ENCODE measurements at regions not wholly inside any gene's neighbourhood (a gene's known extent, or its start where the extent isn't known, plus 50 kb on each side); places are given as distances from the start of the nearest gene placed in this dataset.
"Not testable (repeated sequence)": the region's sequence is repeated elsewhere in the genome, so short reads cannot be mapped to it uniquely, and the experiment has no call there.

DNA sequence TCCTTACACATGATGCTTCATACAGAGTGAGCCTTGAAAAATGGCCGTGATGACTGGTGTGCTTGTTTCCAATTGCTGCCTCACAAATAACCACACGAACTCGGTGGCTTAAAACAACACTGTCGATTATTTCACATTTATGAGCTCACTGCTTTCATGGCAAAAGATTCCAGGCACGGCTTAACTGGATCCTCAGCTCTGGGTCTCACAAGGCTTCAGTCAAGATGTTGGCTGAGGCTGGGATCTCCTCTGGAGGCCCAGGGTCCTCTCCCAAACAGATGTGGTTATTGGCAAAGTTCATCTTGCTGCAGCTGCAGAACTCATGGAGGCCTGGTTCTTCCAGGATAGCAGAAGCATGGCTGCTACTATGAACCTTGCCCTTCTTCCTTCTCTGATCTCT, 144.6 kb downstream of the TFAP2C start:
- no peak for DNase-seq

DNA sequence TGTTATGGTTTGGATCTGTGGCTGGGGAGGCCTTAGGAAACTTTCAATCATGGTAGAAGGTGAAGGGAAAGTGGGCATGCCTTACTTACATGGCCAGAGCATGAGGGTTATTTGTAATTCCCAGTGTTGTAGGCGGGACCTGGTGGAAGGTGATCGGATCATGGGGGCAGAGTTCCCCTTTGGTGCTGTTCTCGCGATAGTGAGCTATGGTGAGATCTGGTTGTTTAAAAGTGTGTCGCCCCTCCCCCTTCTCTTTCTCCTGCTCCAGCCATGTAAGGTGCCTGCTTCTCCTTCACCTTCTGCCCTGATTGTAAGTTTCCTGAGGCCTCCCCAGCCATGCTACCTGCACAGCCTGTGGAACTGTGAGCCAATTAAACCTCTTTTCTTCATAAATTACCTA, 145.8 kb downstream of the TFAP2C start:
- no peak for DNase-seq

DNA sequence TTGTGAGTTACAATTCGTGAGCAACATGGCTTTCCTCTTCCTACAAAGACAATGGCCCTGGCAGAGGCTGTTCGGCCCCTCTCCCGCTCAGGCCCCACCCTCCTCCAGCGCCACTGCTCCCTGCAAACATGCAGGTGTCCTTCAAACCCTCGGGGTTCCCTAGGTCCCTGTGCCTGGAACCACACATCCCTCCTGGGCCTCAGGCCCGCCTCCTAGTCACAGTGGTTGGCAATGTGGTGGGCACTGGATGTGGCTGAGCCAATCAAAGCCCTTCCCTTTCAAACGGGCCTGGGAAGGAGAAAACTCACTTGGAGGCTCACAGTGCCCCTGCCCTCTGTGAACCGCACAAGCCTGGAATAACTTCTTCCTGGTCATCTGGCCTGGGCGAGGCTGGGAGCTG, 147.2 kb downstream of the TFAP2C start:
- DNase-seq = no peak

DNA sequence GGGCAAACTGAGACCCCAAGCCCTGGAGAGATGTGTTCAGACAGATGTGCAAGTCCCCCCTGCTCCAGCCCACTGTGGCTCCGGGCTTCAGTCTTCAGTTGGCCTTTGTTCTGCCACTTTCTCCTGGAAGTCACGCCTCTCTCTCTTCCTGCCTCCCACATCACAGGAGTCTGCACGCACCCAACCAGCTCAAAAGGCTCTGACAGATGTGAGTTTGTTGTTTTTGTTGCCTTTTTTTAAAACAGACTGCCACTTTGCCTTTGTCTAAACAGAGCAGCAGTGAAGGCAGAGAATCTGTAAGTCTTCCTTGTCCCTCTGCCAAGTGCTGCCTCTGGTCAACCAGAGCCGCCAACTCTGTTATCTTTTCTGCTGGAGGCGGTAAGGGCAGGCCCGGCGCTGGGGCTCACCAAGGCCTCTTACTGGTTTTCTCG, 149.7 kb downstream of the TFAP2C start:
- DNase-seq = no peak

DNA sequence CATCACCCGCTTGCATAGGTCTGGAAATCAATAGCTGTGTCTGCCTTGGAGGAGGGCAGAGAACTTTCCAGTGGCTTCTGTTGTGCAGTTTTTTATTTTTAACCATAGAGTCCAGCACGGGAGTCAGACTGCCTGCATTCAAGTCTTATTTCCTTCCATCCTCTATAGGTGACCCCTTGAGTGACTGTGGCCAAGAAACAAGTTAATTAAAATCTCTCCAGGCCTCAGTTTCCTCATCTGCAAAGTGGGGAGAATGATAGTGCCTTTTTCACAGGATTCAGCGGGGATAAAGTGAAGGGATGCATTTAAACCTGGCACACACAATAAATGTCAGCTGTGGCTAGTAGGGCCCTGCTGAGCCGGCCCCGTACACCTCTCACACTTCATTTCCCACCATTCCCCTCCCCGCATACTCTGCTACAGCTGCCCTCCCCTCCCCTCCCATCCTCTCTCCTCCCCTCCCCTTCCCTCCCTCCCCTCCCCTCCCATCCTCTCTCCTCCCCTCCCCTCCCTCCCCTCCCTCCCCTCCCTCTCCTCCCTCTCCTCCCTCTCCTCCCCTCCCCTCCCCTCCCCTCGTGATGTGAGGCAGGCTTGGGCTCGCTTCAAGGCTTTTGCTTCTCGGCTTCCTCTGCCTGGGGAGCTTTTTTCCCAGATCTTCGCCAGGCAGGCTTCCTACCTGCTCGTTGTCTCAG, 150.5 kb downstream of the TFAP2C start:
- no peak for DNase-seq

DNA sequence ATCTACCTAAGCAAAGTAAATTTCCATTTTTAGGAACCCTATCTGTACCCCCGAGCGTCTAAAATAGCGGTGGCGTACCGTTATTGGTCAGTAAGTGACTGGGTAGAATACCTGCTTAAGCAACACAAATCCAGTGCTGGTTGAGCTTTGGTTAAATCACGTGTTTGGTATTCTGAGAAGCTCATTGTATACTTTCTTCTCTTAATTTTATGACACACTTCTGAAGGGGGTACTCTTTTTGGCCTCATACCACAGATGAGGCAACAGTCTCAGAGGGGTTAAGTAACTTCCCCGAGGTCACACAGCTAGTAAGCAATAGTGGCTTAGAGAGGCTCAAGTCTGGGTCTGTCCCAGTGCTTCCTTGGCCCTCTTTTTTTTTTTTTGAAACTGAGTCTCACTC, 151.2 kb downstream of the TFAP2C start:
- no peak for DNase-seq

DNA sequence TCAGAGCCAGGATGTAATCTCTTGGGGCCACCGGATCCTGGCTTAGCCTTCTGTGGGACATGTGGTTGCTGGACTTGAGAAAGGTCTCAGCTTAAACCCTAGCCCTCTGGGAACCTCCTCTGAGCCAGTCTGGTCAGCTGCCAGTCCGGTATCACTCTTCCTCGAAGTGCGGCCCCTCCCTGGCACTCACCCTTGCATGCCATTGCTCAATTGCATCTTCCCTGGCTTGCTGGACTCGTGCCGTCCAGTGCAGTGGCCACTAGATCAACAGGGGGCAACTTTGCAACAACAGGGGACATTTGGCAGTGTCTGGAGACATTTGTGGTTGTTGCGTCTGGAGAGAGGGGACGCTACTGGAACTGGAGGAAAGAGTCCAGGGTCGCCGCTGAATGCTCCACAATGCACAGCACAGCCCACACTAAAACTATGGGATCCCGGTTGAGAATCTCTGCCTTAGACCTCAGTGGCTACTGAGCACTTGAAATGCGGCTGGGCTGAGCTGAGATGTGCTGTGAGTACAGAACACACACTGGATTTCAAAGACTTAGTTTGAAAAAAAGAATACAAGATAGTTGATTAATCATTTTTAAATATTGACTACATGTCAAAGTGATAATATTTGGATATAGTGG, 152.1 kb downstream of the TFAP2C start:
- DNase-seq = no peak

DNA sequence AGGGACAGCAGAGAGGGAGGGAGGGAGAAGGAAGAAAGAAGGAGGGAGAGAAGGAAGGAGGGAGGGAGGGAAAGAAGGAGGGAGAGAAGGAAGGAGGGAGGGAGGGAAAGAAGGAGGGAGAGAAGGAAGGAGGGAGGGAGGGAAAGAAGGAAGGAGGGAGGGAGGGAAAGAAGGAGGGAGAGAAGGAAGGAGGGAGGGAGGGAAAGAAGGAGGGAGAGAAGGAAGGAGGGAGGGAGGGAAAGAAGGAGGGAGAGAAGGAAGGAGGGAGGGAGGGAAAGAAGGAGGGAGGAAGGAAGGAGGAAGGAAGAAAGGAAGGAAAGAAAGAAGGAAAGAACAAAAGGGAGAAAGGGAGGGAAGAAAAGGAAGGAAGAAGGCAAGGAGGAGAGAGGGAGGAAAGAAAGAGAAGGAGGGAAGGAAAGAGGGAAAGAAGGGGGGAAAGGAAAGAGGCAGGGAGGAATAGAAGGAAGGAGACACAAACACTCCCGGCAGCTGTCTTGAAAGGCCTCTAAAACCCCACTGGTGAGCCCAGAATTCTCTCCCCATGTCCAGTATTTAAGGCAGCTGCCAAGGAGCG, 153.0 kb downstream of the TFAP2C start:
- DNase-seq = not testable (repeated sequence)

DNA sequence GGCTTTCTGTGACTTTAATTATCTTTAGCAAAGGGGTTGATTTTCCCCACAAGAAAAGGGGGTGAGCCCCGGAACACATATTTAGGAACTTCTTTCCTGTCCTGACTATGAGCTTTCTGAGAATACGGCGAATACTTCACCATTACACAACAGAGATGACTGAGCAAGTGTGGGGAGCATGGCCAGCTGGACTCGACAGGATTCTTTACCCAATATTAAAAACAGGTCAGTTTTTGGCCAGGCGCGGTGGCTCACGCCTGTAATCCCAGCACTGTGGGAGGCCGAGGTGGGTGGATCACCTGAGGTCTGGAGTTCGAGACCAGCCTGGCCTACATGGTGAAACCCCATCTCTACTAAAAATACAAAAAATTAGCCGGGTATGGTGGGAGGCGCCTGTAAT, 153.7 kb downstream of the TFAP2C start:
- DNase-seq = not testable (repeated sequence)

DNA sequence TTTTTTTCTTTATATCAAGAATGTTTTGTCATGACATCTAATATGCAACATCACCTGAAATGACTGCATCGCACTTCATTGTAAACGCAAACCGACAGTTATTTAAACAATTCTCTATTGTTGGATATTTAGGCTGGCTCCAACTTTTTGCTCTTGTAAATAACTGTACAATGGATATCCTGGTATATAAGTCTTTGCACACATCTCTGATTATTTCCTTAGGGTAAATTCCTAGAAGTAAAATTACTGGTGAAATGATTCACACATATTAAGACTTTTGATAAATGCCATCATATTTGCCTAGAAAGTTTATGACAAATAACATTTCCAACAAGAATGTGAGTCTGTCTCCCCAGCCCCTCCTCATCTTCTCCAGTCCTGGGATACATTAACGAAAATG, 154.7 kb downstream of the TFAP2C start:
- DNase-seq = peak; percentile 6

DNA sequence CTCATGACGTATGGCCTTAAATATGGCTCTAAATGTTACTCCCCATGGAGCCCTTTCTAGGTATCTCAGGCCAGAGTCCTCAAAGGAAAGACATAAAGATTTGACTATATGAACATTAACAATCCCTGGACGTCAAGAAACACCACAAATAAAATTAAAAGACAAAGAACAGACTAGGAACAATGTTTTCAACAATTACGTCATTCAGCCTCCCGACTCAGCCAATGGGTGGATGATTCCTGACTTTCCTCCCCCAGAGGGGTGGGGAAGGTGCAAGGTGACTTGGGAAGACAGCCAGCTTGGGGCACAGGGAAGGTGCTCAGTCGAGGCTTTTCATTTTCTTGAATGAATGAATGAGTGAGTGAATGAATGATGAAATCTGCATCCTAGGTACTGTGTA, 157.4 kb downstream of the TFAP2C start:
- DNase-seq = no peak

DNA sequence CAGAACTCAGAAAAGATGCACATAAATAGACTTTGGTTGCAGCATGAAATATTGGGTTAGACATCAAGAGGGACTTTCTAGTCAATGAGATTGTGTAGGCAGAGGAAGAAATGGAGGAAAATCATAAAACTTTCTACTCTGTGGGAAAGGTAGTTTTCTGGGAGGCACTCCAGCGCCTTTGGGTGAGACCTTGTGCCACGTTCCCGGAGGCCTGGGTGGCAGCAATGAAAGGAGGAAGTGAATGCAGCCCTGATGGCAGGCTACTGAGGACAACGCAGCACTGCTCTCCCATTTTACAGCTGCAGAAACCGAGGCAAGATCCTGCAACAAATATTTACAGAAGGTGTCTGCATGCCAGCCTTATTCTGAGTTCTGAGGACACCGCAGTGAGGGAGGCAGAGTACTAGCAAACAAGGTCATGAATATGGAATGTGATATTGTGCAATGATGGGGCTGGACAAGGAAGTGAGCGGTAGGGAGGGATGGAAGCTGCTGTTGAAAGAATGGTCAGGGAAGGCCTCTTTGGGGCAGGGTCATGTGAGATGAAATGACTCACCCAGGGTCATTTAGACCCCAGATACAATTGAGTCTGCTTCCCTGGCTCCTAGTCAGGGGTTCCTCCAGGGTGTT, 159.1 kb downstream of the TFAP2C start:
- peak; percentile 99 for DNase-seq

DNA sequence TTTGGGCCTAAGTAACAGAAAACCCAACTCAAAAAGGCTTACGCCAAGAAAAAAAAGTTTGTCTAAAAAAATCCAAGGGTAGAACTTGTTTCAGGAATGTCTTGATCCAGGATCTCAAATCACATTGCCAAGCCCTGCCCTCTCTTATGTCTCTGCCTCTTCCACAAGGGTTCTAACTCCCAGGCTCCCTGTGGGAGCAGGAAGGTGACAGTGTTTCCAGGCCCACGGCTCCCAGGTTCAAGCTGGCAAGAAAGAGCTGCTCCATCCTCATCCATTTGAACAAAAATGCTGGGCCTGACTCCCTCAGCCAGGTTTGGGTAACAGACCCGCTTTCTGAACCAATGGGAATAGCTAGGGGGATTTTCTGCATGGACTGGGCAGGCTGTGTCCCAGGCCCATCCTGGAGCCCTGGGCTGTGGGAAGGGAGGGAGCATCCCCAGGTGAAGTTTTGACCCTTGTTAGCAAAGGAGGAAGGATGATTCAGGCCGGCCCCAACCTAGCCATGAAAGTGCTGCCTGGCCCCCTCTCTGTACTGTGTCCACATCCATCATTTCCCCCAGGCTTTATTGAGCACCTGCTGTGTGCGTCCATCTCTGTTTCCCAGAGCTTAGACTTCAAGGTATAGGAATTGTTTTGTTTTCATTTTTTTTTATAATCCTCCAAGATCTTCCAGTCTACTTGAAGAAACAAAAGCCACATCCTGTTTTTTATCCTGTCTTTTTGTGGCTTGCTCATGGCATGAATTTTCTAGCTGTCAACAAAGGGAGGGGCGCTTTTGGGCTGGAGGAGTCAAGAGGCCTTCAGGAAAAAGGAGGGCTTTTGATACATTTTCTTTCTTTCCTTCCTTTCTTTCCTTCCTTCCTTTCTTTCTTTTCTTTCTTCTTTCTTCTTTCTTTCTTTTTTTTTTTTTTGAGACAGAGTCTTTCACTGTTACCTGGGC, 159.8 kb downstream of the TFAP2C start:
- peak; percentile 61 for DNase-seq

DNA sequence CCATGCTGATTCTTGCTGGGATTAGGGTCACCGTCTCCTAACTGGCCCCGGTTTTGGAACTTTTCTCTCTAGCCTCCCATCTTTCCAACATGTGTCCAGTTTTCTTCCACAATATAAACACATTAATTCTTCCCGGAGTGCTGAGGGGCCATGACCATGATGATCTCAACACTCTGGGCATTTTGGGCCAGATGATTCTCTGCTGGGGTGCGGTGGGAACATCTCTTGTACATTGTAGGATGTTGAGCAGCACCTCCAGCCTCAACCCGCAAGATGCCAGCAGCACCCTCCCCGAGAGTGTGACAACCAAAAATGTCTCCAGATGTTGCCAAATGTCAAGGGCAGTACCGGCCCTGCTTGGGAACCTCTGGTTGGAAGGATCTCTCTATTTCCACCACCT, 164.8 kb downstream of the TFAP2C start:
- peak; percentile 31 for DNase-seq

DNA sequence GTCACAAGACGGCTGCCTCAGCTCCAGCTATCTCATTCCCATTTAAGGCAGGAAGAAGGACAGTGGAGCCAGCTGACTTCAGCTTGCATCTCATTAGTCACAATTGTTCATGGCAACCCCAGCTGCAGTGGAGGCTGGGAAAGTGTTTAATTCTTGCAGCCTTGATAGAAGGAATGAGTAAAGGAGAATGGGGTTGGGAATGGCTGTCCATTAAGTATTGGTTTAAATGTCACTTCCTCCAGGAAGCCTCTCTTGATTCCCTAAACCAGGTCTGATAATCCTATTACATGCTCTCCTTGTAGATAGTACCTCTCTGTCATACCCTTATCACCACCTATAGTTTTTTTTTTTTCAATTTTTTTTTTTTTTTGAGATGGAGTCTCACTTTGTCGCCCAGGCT, 166.4 kb downstream of the TFAP2C start:
- no peak for DNase-seq

DNA sequence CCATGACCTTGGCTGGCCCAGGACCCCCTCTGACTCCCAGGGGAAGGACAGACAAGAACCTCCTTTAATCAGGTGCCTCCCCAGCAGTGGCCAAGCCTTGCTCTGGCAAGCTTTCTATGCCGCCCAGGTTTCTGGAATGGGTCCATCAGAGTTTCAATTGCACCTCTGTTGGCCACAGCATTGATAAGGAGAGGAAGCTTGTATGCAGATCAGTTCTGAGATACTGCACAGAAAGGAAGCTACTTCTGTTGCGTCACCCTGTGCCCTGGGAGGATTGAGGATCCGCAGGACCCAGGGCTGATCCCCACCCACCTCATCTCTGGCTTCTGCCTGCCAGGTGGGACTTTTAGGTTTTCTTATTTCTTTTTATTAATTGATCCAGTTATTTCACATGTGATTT, 167.2 kb downstream of the TFAP2C start:
- no peak for DNase-seq

DNA sequence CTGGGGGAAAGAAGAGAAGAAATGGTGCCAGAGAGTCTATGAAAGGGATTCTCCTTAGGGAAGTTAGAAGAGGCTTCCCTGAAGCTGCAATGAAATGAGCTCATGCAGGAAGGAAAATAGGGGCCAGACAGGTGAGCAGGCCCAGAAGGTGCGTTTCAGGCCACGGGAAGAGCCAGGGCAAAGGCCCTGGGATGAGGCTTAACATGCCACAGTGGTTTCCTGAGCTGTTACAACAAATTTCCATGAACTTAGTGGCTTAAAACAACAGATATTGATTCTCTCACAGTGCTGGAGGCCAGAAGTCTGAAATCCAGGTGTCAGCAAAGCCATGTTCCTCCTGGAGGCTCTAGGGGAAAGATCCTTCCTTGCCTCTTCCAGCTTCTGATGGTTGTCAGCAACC, 167.9 kb downstream of the TFAP2C start:
- DNase-seq = no peak

DNA sequence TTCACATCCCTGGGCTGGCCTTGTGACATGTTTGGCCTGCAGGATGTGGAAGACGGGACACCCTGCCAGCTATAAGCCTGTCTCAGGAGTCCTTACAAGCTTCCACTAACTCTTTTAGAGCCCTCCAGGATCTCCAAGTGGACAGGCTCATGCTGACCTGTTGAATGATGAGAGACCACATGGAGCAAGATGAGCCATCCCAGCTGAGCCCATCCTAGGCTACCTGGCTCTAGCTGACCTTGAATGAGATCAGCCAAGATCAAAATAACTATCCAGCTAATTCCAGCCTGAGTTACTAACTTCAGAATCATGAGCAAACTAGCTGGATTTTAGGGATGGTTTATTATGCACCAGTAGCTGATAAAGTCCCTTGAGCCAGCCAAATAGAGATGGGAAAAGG, 169.5 kb downstream of the TFAP2C start:
- no peak for DNase-seq

DNA sequence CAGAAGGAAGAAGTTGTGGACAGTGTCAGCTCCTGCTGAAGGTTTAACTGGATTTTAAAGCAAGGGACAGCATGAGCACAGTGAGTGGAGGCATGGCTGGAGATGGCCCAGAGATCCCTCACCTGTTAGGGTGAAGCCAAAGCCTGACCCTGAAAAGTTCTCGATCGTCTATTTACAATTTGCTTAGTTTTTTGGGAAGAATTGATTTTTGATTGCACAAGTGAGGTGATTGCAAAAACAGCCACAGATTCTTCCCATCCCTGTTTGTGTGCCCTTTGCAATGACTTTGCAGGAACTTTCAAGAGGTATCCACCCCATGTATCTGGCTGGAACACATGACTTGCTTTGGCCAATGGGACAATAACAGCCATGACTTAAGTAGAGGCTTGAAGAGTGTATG, 170.1 kb downstream of the TFAP2C start:
- no peak for DNase-seq

DNA sequence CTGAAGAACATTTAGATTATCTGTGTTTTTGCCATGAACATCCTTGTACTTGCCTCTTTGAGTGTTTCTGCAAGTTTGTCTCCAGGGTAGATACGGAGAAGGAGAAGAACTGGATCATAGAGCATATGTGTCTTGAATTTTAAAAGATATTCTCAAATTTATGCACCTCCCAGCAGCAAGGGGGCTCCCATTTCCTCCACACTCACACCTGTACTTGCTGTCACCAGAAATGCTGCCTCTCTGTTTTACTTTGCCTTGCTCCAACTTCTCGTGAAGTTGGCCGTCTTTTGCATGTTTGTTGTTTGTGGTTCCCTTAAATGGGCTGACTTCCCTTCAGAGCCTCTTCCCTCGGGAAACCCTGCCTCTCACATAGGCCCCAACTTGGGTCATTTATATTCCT, 171.0 kb downstream of the TFAP2C start:
- no peak for DNase-seq

DNA sequence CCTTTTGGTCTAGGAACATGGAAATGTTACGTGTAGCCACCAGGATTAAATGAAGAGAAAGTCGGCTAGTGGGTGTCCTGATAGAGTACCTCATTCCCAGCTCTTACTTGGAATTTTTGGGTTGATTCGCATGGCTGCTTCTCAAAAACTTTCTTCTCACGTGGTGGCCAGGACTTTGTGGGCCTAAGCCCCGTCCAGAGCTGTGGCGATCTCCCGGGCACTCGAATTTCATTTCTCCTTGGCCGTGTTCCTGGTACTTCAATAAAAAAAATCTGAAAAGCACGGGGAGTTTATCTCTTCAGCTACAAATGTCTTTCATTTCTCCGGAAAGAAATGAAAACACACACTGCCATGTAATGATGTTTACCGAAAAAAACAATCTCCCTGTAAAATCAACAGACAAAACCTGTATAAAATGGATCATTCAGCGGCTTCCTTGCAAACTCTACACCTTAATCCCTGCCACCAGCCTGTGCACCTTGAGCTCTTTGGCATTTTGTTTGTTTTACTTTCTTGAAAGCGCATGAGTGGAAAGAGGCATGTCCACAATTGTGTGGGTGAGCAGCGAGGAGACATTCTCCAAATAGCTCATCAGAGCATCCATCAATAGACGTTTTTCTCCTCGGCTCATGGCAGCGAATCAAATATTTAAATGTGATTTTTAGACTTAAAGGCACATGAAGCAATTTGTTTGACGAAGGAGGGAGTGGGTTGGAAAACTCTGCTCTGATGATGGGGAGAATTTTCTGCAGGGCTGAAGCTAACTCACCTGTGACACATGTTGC, 173.1 kb downstream of the TFAP2C start:
- DNase-seq = peak; percentile 6

DNA sequence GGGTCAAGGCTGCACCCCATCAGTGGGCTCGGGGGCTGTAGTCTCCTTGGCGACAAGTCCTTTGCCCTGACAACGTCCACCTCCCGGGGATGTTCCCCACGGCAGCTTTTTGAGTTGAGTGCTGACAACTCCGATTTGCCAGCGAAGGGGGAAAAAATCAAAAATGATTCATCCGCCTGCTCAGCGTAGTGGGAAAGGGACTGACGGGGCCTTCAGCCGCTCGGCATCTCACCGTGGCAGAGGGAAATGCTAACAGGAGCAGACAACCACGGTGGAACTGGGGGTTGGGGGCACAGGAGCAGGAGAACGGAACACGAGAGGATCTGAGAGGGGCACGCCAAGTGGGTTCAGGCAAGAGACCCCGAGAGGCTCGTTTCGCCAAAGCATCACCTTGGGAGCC, 173.7 kb downstream of the TFAP2C start:
- no peak for DNase-seq
